ENCODE measurements at regions not wholly inside any gene's neighbourhood (a gene's known extent, or its start where the extent isn't known, plus 50 kb on each side); places are given as distances from the start of the nearest gene placed in this dataset.

GRCh38 chr2:142822190-142822589 lies 55.3 kb upstream of the KYNU start (continued):
- TF ChIP-seq, protein P1, sequence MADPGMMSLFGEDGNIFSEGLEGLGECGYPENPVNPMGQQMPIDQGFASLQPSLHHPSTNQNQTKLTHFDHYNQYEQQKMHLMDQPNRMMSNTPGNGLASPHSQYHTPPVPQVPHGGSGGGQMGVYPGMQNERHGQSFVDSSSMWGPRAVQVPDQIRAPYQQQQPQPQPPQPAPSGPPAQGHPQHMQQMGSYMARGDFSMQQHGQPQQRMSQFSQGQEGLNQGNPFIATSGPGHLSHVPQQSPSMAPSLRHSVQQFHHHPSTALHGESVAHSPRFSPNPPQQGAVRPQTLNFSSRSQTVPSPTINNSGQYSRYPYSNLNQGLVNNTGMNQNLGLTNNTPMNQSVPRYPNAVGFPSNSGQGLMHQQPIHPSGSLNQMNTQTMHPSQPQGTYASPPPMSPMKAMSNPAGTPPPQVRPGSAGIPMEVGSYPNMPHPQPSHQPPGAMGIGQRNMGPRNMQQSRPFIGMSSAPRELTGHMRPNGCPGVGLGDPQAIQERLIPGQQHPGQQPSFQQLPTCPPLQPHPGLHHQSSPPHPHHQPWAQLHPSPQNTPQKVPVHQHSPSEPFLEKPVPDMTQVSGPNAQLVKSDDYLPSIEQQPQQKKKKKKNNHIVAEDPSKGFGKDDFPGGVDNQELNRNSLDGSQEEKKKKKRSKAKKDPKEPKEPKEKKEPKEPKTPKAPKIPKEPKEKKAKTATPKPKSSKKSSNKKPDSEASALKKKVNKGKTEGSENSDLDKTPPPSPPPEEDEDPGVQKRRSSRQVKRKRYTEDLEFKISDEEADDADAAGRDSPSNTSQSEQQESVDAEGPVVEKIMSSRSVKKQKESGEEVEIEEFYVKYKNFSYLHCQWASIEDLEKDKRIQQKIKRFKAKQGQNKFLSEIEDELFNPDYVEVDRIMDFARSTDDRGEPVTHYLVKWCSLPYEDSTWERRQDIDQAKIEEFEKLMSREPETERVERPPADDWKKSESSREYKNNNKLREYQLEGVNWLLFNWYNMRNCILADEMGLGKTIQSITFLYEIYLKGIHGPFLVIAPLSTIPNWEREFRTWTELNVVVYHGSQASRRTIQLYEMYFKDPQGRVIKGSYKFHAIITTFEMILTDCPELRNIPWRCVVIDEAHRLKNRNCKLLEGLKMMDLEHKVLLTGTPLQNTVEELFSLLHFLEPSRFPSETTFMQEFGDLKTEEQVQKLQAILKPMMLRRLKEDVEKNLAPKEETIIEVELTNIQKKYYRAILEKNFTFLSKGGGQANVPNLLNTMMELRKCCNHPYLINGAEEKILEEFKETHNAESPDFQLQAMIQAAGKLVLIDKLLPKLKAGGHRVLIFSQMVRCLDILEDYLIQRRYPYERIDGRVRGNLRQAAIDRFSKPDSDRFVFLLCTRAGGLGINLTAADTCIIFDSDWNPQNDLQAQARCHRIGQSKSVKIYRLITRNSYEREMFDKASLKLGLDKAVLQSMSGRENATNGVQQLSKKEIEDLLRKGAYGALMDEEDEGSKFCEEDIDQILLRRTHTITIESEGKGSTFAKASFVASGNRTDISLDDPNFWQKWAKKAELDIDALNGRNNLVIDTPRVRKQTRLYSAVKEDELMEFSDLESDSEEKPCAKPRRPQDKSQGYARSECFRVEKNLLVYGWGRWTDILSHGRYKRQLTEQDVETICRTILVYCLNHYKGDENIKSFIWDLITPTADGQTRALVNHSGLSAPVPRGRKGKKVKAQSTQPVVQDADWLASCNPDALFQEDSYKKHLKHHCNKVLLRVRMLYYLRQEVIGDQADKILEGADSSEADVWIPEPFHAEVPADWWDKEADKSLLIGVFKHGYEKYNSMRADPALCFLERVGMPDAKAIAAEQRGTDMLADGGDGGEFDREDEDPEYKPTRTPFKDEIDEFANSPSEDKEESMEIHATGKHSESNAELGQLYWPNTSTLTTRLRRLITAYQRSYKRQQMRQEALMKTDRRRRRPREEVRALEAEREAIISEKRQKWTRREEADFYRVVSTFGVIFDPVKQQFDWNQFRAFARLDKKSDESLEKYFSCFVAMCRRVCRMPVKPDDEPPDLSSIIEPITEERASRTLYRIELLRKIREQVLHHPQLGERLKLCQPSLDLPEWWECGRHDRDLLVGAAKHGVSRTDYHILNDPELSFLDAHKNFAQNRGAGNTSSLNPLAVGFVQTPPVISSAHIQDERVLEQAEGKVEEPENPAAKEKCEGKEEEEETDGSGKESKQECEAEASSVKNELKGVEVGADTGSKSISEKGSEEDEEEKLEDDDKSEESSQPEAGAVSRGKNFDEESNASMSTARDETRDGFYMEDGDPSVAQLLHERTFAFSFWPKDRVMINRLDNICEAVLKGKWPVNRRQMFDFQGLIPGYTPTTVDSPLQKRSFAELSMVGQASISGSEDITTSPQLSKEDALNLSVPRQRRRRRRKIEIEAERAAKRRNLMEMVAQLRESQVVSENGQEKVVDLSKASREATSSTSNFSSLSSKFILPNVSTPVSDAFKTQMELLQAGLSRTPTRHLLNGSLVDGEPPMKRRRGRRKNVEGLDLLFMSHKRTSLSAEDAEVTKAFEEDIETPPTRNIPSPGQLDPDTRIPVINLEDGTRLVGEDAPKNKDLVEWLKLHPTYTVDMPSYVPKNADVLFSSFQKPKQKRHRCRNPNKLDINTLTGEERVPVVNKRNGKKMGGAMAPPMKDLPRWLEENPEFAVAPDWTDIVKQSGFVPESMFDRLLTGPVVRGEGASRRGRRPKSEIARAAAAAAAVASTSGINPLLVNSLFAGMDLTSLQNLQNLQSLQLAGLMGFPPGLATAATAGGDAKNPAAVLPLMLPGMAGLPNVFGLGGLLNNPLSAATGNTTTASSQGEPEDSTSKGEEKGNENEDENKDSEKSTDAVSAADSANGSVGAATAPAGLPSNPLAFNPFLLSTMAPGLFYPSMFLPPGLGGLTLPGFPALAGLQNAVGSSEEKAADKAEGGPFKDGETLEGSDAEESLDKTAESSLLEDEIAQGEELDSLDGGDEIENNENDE (IDR thresholded peaks at IDR 0.05; ENCODE audit: insufficient replicate concordance, low read length): no peak
- TF ChIP-seq POLR2AphosphoS5 (IDR thresholded peaks at IDR 0.05; ENCODE audit: low read depth, low read length) (no peak), NANOG (IDR thresholded peaks at IDR 0.05; ENCODE audit: insufficient read depth, low read depth, low read length, poor library complexity, severe bottlenecking) (no peak), GABPA (IDR thresholded peaks at IDR 0.05; ENCODE audit: borderline replicate concordance, insufficient read depth, low read length) (no peak), SIRT6 (IDR thresholded peaks at IDR 0.05; ENCODE audit: low read length) (no peak)

All from H1 (cell line).